K562 (cell line): ENCODE measurements at regions not wholly inside any gene's neighbourhood (a gene's known extent, or its start where the extent isn't known, plus 50 kb on each side); places are given as distances from the start of the nearest gene placed in this dataset.

Source experiments
- ATAC-seq: fragments of 200-7000 bp; cut with Tn5 transposase; 3 replicates; pipeline ENCODE4 v1.9.1; 2020; ENCODE audit warnings: moderate library complexity
- BruUV-seq: library from RNA; stranded (reverse); fragments of 400-500 nt; replicated peaks from 2 replicates; lab custom pipeline; 2021; lab: Mats Ljungman, UMichigan
- CTCF ChIA-PET: fragments of 300-600 bp; formaldehyde crosslinking; extraction: SDS; loops from one replicate; lab custom pipeline; 2021; ENCODE audit warnings: low intra/inter-chr PET ratio; lab: Yijun Ruan, JAX
- POLR2A ChIA-PET: fragments of 300-600, 350-650 bp; sonication (Branson Sonifier 250); formaldehyde crosslinking; extraction: SDS; loops from one replicate; lab custom pipeline; 2021; ENCODE audit warnings: antibody characterized with exemption, inconsistent platforms; lab: Yijun Ruan, JAX
- DNase-seq, 4 experiments: peaks; one replicate each; pipeline versions ENCODE4 v3.0.0 to v3.0.0-alpha.2; 2011 to 2018; ENCODE audit warnings: low spot score in 3 of 4, mixed read lengths in 3 of 4; ENCODE audit errors: extremely low read depth in 1 of 4
- FAIRE-seq: peaks from 2 replicates; lab custom pipeline; 2011; peaks lifted over from hg19 to GRCh38; lab: Jason Lieb, UNC
- H2AFZ ChIP-seq: 2 replicates; pipeline ENCODE4 v1.6.0; 2011; ENCODE audit warnings: low read depth, low read length, control low read depth, inconsistent platforms
- H3K27ac ChIP-seq: fragments of 200-600 bp; 3 replicates; pipeline ENCODE4 v1.8.0; 2011; ENCODE audit warnings: low read depth, mild to moderate bottlenecking, control low read depth, inconsistent platforms, low read length, moderate library complexity, mixed read lengths; ENCODE audit errors: extremely low read depth
- H3K27me3 ChIP-seq, 2 experiments: fragments of 300-600 bp in 1 of 2; 2 replicates in 1 of 2; 3 replicates in 1 of 2; pipeline versions ENCODE4 v1.6.0 to v1.8.0; 2011; ENCODE audit warnings: inconsistent platforms in 2 of 2, low read length in 2 of 2, mild to moderate bottlenecking in 1 of 2, mixed read lengths in 1 of 2, moderate library complexity in 1 of 2; ENCODE audit not compliant: control insufficient read depth in 2 of 2, insufficient read depth in 2 of 2
- H3K36me3 ChIP-seq: fragments of 300-600 bp; 3 replicates; pipeline ENCODE4 v1.8.0; 2011; ENCODE audit warnings: mild to moderate bottlenecking, low read length, inconsistent platforms; ENCODE audit not compliant: control insufficient read depth, insufficient read depth
- H3K4me1 ChIP-seq, 2 experiments: fragments of 200-600 bp in 1 of 2; replicated peaks in 1 of 2; 2 replicates in 1 of 2; 3 replicates in 1 of 2; pipeline versions ENCODE4 v1.5.1 to v1.8.0; 2011; ENCODE audit warnings: inconsistent platforms in 2 of 2, low read length in 2 of 2, mild to moderate bottlenecking in 1 of 2, mixed read lengths in 1 of 2, moderate library complexity in 1 of 2; ENCODE audit not compliant: control insufficient read depth in 2 of 2, insufficient read depth in 2 of 2
- H3K4me2 ChIP-seq: 2 replicates; pipeline ENCODE4 v1.6.1; 2011; ENCODE audit warnings: low read length, control low read depth, inconsistent platforms, mixed read lengths; ENCODE audit not compliant: insufficient read depth
- H3K4me3 ChIP-seq: fragments of 200-600 bp; sonication (generic), shearing (Covaris generic); 2 replicates; pipeline ENCODE4 v1.5.1; 2016; ENCODE audit warnings: control low read depth, inconsistent platforms
- H3K79me2 ChIP-seq: fragments of 200-600 bp; 3 replicates; pipeline ENCODE4 v1.8.0; 2011; ENCODE audit warnings: low read length, inconsistent platforms; ENCODE audit not compliant: control insufficient read depth, insufficient read depth
- H3K9ac ChIP-seq, 2 experiments: 2 replicates each; pipeline versions ENCODE4 v1.6.0 to v1.6.1; 2011; ENCODE audit warnings: low read depth in 2 of 2, low read length in 2 of 2, control low read depth in 1 of 2, inconsistent platforms in 1 of 2, mild to moderate bottlenecking in 1 of 2, mixed read lengths in 1 of 2; ENCODE audit not compliant: insufficient read depth in 1 of 2
- H3K9me1 ChIP-seq: one replicate; pipeline ENCODE4 v1.6.0; 2011; ENCODE audit warnings: inconsistent platforms, mild to moderate bottlenecking, low read length, moderate library complexity; ENCODE audit not compliant: control insufficient read depth, insufficient read depth
- H3K9me3 ChIP-seq: replicated peaks from 2 replicates; pipeline ENCODE4 v1.5.1; 2011; ENCODE audit warnings: low read depth, low read length, inconsistent platforms; ENCODE audit not compliant: control insufficient read depth, insufficient read depth
- H4K20me1 ChIP-seq: replicated peaks from 2 replicates; pipeline ENCODE4 v1.6.1; 2011; ENCODE audit warnings: low read length, inconsistent platforms, mixed read lengths; ENCODE audit not compliant: control insufficient read depth, insufficient read depth
- FOXK1 ChIP-seq: sonication (generic); formaldehyde crosslinking; IDR thresholded peaks from 2 replicates; pipeline ENCODE4 v1.8.0; 2022; ENCODE audit warnings: missing genetic modification reagents, mild to moderate bottlenecking, borderline replicate concordance
- FUS ChIP-seq: fragments of 200-400 bp; formaldehyde crosslinking; optimal IDR thresholded peaks from 2 replicates; pipeline ENCODE3; 2017; ENCODE audit warnings: low read depth, low read length
- L3MBTL2 ChIP-seq: fragments of 450-650 bp; IDR thresholded peaks from 2 replicates; pipeline ENCODE4 v1.6.1; 2016; ENCODE audit warnings: mild to moderate bottlenecking, moderate library complexity
- MEF2D ChIP-seq: conservative IDR thresholded peaks from 2 replicates; pipeline ENCODE4 v1.6.1; 2016; ENCODE audit warnings: low read depth, missing genetic modification characterization, missing compliant biosample characterization
- PRDM10 ChIP-seq: fragments of 450-650 bp; IDR thresholded peaks from 2 replicates; pipeline ENCODE4 v1.6.1; 2018; ENCODE audit not compliant: partially characterized antibody
- PTRF ChIP-seq: fragments of 450-650 bp; IDR thresholded peaks from 2 replicates; pipeline ENCODE4 v1.6.1; 2016; ENCODE audit warnings: mild to moderate bottlenecking, missing genetic modification characterization, missing compliant biosample characterization
- RFX1 ChIP-seq: fragments of 450-650 bp; IDR thresholded peaks from 2 replicates; pipeline ENCODE4 v1.6.1; 2016; ENCODE audit warnings: mild to moderate bottlenecking, moderate library complexity
- SMARCC2 ChIP-seq: fragments of 450-650 bp; IDR thresholded peaks from 2 replicates; pipeline ENCODE4 v1.6.1; 2017; ENCODE audit warnings: antibody characterized with exemption, moderate library complexity, mild to moderate bottlenecking, low read depth
- ZFP30 ChIP-seq: fragments of 250-450 bp; sonication (Bioruptor Pico); IDR thresholded peaks from 2 replicates; pipeline ENCODE4 v1.8.0; 2022; ENCODE audit warnings: moderate library complexity, mild to moderate bottlenecking, inconsistent platforms, borderline replicate concordance
- ZNF124 ChIP-seq: sonication (generic); formaldehyde crosslinking; IDR thresholded peaks from 2 replicates; pipeline ENCODE4 v1.8.1; 2022; ENCODE audit warnings: missing genetic modification reagents
- ZNF318 ChIP-seq, 2 experiments: fragments of 450-650 bp; IDR thresholded peaks; 2 replicates each; pipeline ENCODE4 v1.6.1; 2016; ENCODE audit warnings: mild to moderate bottlenecking in 2 of 2, borderline replicate concordance in 1 of 2, low read depth in 1 of 2, moderate library complexity in 1 of 2
- ZNF707 ChIP-seq: fragments of 250-450 bp; sonication (Bioruptor Pico); conservative IDR thresholded peaks from 2 replicates; pipeline ENCODE4 v1.8.0; 2022; ENCODE audit warnings: inconsistent platforms, mild to moderate bottlenecking, moderate library complexity
- WGBS: fragments of 100-300 bp; shearing (Covaris generic); methylation state at CpG from one replicate; pipeline ENCODE4 v1.1.6; 2016; ENCODE audit warnings: low coverage, mixed read lengths; ENCODE audit not compliant: insufficient coverage; ENCODE audit errors: missing lambda C conversion rate; 5-methylcytosine and 5-hydroxymethylcytosine counted together
- in situ Hi-C: fragments of 300-500 bp; cut with MboI; formaldehyde crosslinking; loops from 4 replicates; pipeline ENCODE4 v1.15.0; 2018; ENCODE audit warnings: inconsistent platforms, mixed read lengths
- intact Hi-C: fragments of 100-400 bp; cut with micrococcal nuclease; formaldehyde crosslinking; loops from 2 replicates; pipeline ENCODE4 v1.14.2; 2022

- ATAC-seq (no peak), FAIRE-seq (no peak), DNase-seq (no peak)
- no peak overlapping the region for H2AFZ ChIP-seq
- no TSS peak for BruUV-seq
- no peak for TF ChIP-seq PTRF
- no peak for TF ChIP-seq PRDM10
- TF ChIP-seq L3MBTL2: no peak
- TF ChIP-seq MEF2D (tag): no peak
- TF ChIP-seq ZNF124 (CRISPR knock-in tag): no peak
- TF ChIP-seq ZNF707 (CRISPR knock-in tag): no peak
- TF ChIP-seq FOXK1: no peak
- TF ChIP-seq SMARCC2: no peak
- TF ChIP-seq ZNF318 (IDR thresholded peaks at IDR 0.05; ENCODE audit: borderline replicate concordance in 1 of 2, low read depth in 1 of 2): no peak
- no peak for TF ChIP-seq ZFP30 (CRISPR knock-in tag)
- TF ChIP-seq FUS: no peak
- TF ChIP-seq RFX1: no peak
- no peak overlapping the region for H3K4me3 ChIP-seq
- H3K4me2 ChIP-seq: no peak overlapping the region
- no peaks in the 10 kb centered on the region for H3K36me3 ChIP-seq
- in situ Hi-C loops: no loop called here
- ChIA-PET POLR2A (no interaction called here), CTCF (no interaction called here)
- no peaks in the 10 kb centered on the region for H4K20me1 ChIP-seq
- no peaks in the 10 kb centered on the region for H3K9me1 ChIP-seq
- no peak overlapping the region for H3K9ac ChIP-seq
- no peaks in the 10 kb centered on the region for H3K9me3 ChIP-seq
- WGBS: 1% methylated on average over 6 of the region's 6 CpGs
- H3K27me3 ChIP-seq: peaks cover 1 to 11% of the 10 kb centered on the region in 2 experiments; a peak in 3 of 5 replicates
- no peak overlapping the region for H3K27ac ChIP-seq
- no peaks in the 10 kb centered on the region for H3K79me2 ChIP-seq
- no peaks in the 10 kb centered on the region for H3K4me1 ChIP-seq
- intact Hi-C loops: no loop called here
Observed at GRCh38 chr1:223474804-223475203, 81.6 kb downstream of the CCDC185 start.
